Neural cell (in vitro differentiated cells): ENCODE measurements at regions not wholly inside any gene's neighbourhood (a gene's known extent, or its start where the extent isn't known, plus 50 kb on each side); places are given as distances from the start of the nearest gene placed in this dataset.
"Not testable (repeated sequence)": the region's sequence is repeated elsewhere in the genome, so short reads cannot be mapped to it uniquely, and the experiment has no call there.

Experiments used
- H2AFZ ChIP-seq: fragments of 200-600, 300-800 bp; sonication (generic), shearing (Covaris generic); 2 replicates; pipeline ENCODE4 v1.6.0; 2014; ENCODE audit warnings: low read depth, mild to moderate bottlenecking, antibody characterized with exemption, low read length, moderate library complexity
- H3F3A ChIP-seq: fragments of 200-600 bp; shearing (Covaris generic); 2 replicates; pipeline ENCODE4 v1.6.1; 2016; ENCODE audit warnings: mild to moderate bottlenecking, moderate library complexity, mixed read lengths, antibody characterized with exemption, low read length; ENCODE audit not compliant: insufficient read depth, poor library complexity, severe bottlenecking
- H3K27ac ChIP-seq: fragments of 200-600, 300-800 bp; sonication (generic), shearing (Covaris generic); 2 replicates; pipeline ENCODE4 v1.5.1; 2014; ENCODE audit warnings: mild to moderate bottlenecking, low read length, moderate library complexity
- H3K27me3 ChIP-seq: fragments of 300-800, 200-600 bp; sonication (generic), shearing (Covaris generic); 2 replicates; pipeline ENCODE4 v1.6.0; 2014; ENCODE audit warnings: mild to moderate bottlenecking, low read depth, low read length, moderate library complexity; ENCODE audit not compliant: insufficient read depth
- H3K36me3 ChIP-seq: fragments of 300-800, 200-600 bp; sonication (generic), shearing (Covaris generic); 2 replicates; pipeline ENCODE4 v1.5.1; 2014; ENCODE audit warnings: mild to moderate bottlenecking, antibody characterized with exemption, low read length, moderate library complexity; ENCODE audit not compliant: insufficient read depth
- H3K4me2 ChIP-seq: fragments of 300-800, 200-600 bp; sonication (generic), shearing (Covaris generic); 2 replicates; pipeline ENCODE4 v1.6.0; 2014; ENCODE audit warnings: mild to moderate bottlenecking, low read length
- H3K4me3 ChIP-seq: fragments of 300-800, 200-600 bp; sonication (generic), shearing (Covaris generic); 2 replicates; pipeline ENCODE4 v1.5.1; 2014; ENCODE audit warnings: mild to moderate bottlenecking, low read length, moderate library complexity
- H3K79me2 ChIP-seq: fragments of 200-600 bp; shearing (Covaris generic); replicated peaks from 2 replicates; pipeline ENCODE4 v1.6.0; 2014; ENCODE audit warnings: mild to moderate bottlenecking, low read length, moderate library complexity; ENCODE audit not compliant: insufficient read depth
- H3K9ac ChIP-seq: fragments of 300-800, 200-600 bp; sonication (generic), shearing (Covaris generic); 2 replicates; pipeline ENCODE4 v1.6.1; 2016; ENCODE audit warnings: mild to moderate bottlenecking, low read length, mixed read lengths
- H3K9me2 ChIP-seq: fragments of 200-600 bp; shearing (Covaris generic); 2 replicates; pipeline ENCODE4 v1.6.1; 2016; ENCODE audit warnings: mild to moderate bottlenecking, low read length, mixed read lengths; ENCODE audit not compliant: insufficient read depth
- H3K9me3 ChIP-seq: fragments of 200-600, 300-800 bp; sonication (generic), shearing (Covaris generic); 2 replicates; pipeline ENCODE4 v1.6.1; 2016; ENCODE audit warnings: mild to moderate bottlenecking, mixed run types, low read length, moderate library complexity, mixed read lengths
- H4K20me1 ChIP-seq: fragments of 200-600 bp; shearing (Covaris generic); 2 replicates; pipeline ENCODE4 v1.6.1; 2016; ENCODE audit warnings: mild to moderate bottlenecking, mixed run types; ENCODE audit not compliant: insufficient read depth
- EP300 ChIP-seq: fragments of 450-650 bp; conservative IDR thresholded peaks from 2 replicates; pipeline ENCODE4 v1.6.1; 2014; ENCODE audit warnings: antibody characterized with exemption, mild to moderate bottlenecking, moderate library complexity; ENCODE audit not compliant: poor library complexity, severe bottlenecking
- EZH2 ChIP-seq: fragments of 200-600, 300-800 bp; shearing (Covaris generic), sonication (generic); IDR thresholded peaks from 2 replicates; pipeline ENCODE4 v1.6.1; 2014; ENCODE audit warnings: antibody characterized with exemption, low read length, borderline replicate concordance, mild to moderate bottlenecking; ENCODE audit not compliant: insufficient read depth, poor library complexity, severe bottlenecking
- MXI1 ChIP-seq: fragments of 450-650 bp; conservative IDR thresholded peaks from 2 replicates; pipeline ENCODE4 v1.6.1; 2014; ENCODE audit warnings: antibody characterized with exemption, mild to moderate bottlenecking; ENCODE audit not compliant: poor library complexity, severe bottlenecking
- POLR2AphosphoS5 ChIP-seq: IDR thresholded peaks from 2 replicates; pipeline ENCODE4 v1.6.1; 2012
- RAD21 ChIP-seq: fragments of 450-650 bp; conservative IDR thresholded peaks from 2 replicates; pipeline ENCODE4 v1.6.1; 2014; ENCODE audit warnings: antibody characterized with exemption, mild to moderate bottlenecking, moderate library complexity
- SMC3 ChIP-seq: fragments of 450-650 bp; conservative IDR thresholded peaks from 2 replicates; pipeline ENCODE4 v1.6.1; 2014; ENCODE audit warnings: antibody characterized with exemption, mild to moderate bottlenecking, moderate library complexity; ENCODE audit not compliant: poor library complexity
- TAF1 ChIP-seq: IDR thresholded peaks from 2 replicates; pipeline ENCODE4 v1.6.1; 2012; ENCODE audit warnings: low read depth
- TF ChIP-seq, protein P1 (sequence below): IDR thresholded peaks from 2 replicates; pipeline ENCODE4 v1.6.1; 2012; ENCODE audit warnings: borderline replicate concordance
- TF ChIP-seq, protein P2 (sequence below): fragments of 450-650 bp; IDR thresholded peaks from 2 replicates; pipeline ENCODE4 v1.5.1; 2014; ENCODE audit warnings: antibody characterized with exemption, mild to moderate bottlenecking, moderate library complexity; ENCODE audit not compliant: poor library complexity, severe bottlenecking

DNA sequence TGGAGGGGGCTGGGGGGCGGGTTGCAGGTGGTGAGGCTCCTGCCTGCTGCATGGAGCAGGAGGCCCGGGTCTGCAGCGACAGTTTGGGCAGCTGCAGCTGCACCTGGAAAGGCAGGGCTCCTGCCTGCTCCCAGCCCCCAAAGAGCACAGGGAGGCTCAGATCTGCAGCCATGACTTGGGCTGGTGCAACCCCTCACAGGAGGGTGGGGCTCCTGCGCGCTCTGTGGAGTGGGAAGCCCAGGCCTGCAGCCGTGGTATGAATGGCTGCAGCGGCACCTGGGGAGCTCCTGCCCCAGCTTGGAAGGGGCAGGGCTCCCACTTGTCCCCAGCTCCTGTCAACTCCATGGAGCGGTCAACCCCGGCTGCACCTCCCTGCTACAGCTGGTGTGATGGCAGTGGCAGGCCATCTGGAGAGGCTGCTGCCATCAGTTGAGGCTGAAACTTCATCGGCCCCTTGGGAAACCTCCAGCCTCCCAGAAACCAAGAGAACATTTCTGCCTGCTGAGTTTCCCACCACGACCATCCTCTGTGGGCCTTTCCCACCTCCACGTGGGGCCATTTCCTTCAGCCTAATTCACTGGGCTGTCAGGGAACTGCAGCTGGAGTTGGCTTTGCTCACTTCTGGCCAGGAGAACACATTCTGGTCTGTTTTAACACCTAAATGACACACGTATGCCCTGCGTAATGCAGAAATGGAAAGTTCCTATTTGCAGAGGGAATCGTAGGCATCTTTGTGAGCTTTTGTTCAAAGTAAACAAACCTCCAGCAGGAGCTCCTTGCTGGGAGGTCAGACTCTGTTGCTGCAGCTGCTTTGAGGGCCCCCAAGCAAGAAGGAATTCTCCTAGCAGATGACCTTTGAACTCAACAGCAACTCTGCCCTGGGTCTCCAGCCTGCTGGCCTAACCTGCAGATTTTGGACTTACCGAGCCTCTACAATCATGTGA is 429.0 kb downstream of the PREX1 start:
- Histone ChIP-seq H4K20me1 (no peaks in the 10 kb centered on the region), H3K9ac (no peak overlapping the region), H3K4me2 (no peak overlapping the region), H3K79me2 (no peaks in the 10 kb centered on the region), H3F3A (no peaks in the 10 kb centered on the region), H3K27ac (no peak overlapping the region), H3K36me3 (no peaks in the 10 kb centered on the region), H3K9me3 (no peaks in the 10 kb centered on the region), H3K4me3 (no peak overlapping the region), H2AFZ (no peak overlapping the region), H3K9me2 (no peaks in the 10 kb centered on the region), H3K27me3 (no peaks in the 10 kb centered on the region)
- TF ChIP-seq EP300 (no peak), TAF1 (no peak), MXI1 (no peak)

GRCh38 chr20:48396981-48397861 is 430.6 kb downstream of the PREX1 start:
- not testable (repeated sequence) for H3K9me3 ChIP-seq, H3K27ac ChIP-seq, H3K36me3 ChIP-seq, H3K27me3 ChIP-seq, H3F3A ChIP-seq, H3K4me2 ChIP-seq, H2AFZ ChIP-seq, H3K4me3 ChIP-seq, H3K79me2 ChIP-seq, H3K9me2 ChIP-seq, H4K20me1 ChIP-seq, H3K9ac ChIP-seq

DNA sequence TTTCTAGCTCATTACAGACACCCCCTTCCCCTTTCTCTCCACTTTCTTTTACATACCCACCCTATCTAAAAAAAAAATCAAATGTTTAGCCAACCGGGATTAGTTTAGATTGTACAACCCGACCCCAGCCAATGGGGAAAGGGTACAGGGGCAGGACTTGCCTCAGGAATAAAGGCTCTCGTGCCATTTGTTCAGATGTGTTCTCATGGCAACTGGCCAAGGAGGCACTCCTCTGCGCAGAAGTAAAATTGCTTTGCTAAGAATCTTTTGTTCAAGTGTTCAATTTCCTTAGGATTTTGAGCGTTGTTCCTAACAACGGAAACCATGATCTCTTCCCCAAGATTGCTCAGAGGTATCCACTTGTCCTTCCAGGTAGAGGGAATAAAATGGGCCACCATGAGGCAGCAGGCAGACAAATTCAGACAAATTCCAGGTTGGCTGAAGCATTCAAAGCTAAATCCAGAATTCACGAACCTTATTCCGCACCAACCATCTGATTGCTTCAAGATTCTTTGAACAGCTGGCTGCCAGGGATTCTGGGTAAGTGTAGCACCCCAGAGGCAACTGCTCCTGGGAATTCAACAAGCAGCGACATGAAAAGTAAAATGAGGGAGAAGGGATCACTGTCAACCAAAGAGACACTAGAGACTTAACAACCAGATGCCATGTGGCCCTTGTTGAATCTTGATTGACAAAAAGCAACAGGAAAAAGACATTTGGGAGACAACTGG is 431.8 kb downstream of the PREX1 start:
- H3K9me2 ChIP-seq = no peaks in the 10 kb centered on the region

More for the DNA sequence above, 431.8 kb downstream of the PREX1 start:
- no peak overlapping the region for H2AFZ ChIP-seq
- no peaks in the 10 kb centered on the region for H3K27me3 ChIP-seq
- no peak overlapping the region for H3K4me2 ChIP-seq
- no peak overlapping the region for H3K4me3 ChIP-seq
- H3F3A ChIP-seq = no peaks in the 10 kb centered on the region
- H4K20me1 ChIP-seq = no peaks in the 10 kb centered on the region
- H3K9ac ChIP-seq = no peak overlapping the region
- H3K9me3 ChIP-seq = no peaks in the 10 kb centered on the region
- no peaks in the 10 kb centered on the region for H3K79me2 ChIP-seq
- no peak overlapping the region for H3K27ac ChIP-seq
- TF ChIP-seq MXI1 = no peak
- TF ChIP-seq POLR2AphosphoS5 = no peak
- TF ChIP-seq TAF1 = no peak
- no peak for TF ChIP-seq SMC3
- TF ChIP-seq, protein P1, sequence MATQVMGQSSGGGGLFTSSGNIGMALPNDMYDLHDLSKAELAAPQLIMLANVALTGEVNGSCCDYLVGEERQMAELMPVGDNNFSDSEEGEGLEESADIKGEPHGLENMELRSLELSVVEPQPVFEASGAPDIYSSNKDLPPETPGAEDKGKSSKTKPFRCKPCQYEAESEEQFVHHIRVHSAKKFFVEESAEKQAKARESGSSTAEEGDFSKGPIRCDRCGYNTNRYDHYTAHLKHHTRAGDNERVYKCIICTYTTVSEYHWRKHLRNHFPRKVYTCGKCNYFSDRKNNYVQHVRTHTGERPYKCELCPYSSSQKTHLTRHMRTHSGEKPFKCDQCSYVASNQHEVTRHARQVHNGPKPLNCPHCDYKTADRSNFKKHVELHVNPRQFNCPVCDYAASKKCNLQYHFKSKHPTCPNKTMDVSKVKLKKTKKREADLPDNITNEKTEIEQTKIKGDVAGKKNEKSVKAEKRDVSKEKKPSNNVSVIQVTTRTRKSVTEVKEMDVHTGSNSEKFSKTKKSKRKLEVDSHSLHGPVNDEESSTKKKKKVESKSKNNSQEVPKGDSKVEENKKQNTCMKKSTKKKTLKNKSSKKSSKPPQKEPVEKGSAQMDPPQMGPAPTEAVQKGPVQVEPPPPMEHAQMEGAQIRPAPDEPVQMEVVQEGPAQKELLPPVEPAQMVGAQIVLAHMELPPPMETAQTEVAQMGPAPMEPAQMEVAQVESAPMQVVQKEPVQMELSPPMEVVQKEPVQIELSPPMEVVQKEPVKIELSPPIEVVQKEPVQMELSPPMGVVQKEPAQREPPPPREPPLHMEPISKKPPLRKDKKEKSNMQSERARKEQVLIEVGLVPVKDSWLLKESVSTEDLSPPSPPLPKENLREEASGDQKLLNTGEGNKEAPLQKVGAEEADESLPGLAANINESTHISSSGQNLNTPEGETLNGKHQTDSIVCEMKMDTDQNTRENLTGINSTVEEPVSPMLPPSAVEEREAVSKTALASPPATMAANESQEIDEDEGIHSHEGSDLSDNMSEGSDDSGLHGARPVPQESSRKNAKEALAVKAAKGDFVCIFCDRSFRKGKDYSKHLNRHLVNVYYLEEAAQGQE = no peak
- TF ChIP-seq, protein P2, sequence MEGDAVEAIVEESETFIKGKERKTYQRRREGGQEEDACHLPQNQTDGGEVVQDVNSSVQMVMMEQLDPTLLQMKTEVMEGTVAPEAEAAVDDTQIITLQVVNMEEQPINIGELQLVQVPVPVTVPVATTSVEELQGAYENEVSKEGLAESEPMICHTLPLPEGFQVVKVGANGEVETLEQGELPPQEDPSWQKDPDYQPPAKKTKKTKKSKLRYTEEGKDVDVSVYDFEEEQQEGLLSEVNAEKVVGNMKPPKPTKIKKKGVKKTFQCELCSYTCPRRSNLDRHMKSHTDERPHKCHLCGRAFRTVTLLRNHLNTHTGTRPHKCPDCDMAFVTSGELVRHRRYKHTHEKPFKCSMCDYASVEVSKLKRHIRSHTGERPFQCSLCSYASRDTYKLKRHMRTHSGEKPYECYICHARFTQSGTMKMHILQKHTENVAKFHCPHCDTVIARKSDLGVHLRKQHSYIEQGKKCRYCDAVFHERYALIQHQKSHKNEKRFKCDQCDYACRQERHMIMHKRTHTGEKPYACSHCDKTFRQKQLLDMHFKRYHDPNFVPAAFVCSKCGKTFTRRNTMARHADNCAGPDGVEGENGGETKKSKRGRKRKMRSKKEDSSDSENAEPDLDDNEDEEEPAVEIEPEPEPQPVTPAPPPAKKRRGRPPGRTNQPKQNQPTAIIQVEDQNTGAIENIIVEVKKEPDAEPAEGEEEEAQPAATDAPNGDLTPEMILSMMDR = no peak
- TF ChIP-seq EZH2 = no peak
- TF ChIP-seq RAD21 = no peak
- TF ChIP-seq EP300 = no peak
- H3K36me3 ChIP-seq = no peaks in the 10 kb centered on the region
